ENCODE measurements at regions not wholly inside any gene's neighbourhood (a gene's known extent, or its start where the extent isn't known, plus 50 kb on each side); places are given as distances from the start of the nearest gene placed in this dataset.

- H3K36me3 ChIP-seq (replicated peaks in 1 of 2; ENCODE audit: control insufficient read depth in 2 of 2, insufficient read depth in 2 of 2, low read length in 2 of 2): no peaks in the 10 kb centered on the region
- no peak overlapping the region for H3K18ac ChIP-seq (ENCODE audit: low read length)
- no peak for DNase-seq (ENCODE audit: low spot score)
- H3K4me3 ChIP-seq (ENCODE audit: low read length in 2 of 2): no peak overlapping the region
- no peak overlapping the region for H3K4ac ChIP-seq (ENCODE audit: low read length)
- no peaks in the 10 kb centered on the region for H3K9me3 ChIP-seq (replicated peaks in 1 of 2; ENCODE audit: control insufficient read depth in 2 of 2, insufficient read depth in 1 of 2, low read depth in 1 of 2, low read length in 2 of 2)
- H3K4me1 ChIP-seq (ENCODE audit: control insufficient read depth in 2 of 2, insufficient read depth in 1 of 2, low read depth in 1 of 2, low read length in 2 of 2): no peaks in the 10 kb centered on the region
- no peak overlapping the region for H2BK120ac ChIP-seq (ENCODE audit: low read depth, low read length)
- no CpG with 5 or more reads among the region's 1 CpG for WGBS, 2 donors (ENCODE audit: extremely low coverage in 2 of 2, insufficient read length in 2 of 2, insufficient replicate concordance in 1 of 2)
- no peaks in the 10 kb centered on the region for H3K79me1 ChIP-seq (ENCODE audit: low read depth, low read length)
- H2BK12ac ChIP-seq (ENCODE audit: low read length): no peak overlapping the region
- no peak overlapping the region for H4K8ac ChIP-seq (ENCODE audit: low read depth, low read length)
- H3K14ac ChIP-seq (ENCODE audit: low read length): no peak overlapping the region
- no peak overlapping the region for H4K91ac ChIP-seq (ENCODE audit: low read depth, low read length, poor library complexity)
- no peak overlapping the region for H3K27ac ChIP-seq (replicated peaks; ENCODE audit: low read length)
- no peak overlapping the region for H2AFZ ChIP-seq (ENCODE audit: low read length)
- H2BK5ac ChIP-seq (ENCODE audit: low read length): no peak overlapping the region
- peak overlapping the region; percentile 56 for H3K23ac ChIP-seq (ENCODE audit: low read depth, low read length, poor library complexity)
- no peaks in the 10 kb centered on the region for H3K27me3 ChIP-seq (ENCODE audit: control insufficient read depth in 3 of 3, insufficient read depth in 3 of 3, low read depth in 1 of 3, low read length in 3 of 3)
- no peak overlapping the region for H3K9ac ChIP-seq (ENCODE audit: low read depth, low read length, poor library complexity)
- H3K4me2 ChIP-seq (ENCODE audit: insufficient read depth, low read length, poor library complexity, severe bottlenecking): no peak overlapping the region
- no peak overlapping the region for H2BK15ac ChIP-seq (ENCODE audit: low read length)
- H2AK5ac ChIP-seq (ENCODE audit: low read depth, low read length): no peak overlapping the region
Measured at GRCh38 chr6:4192173-4192572, 56.8 kb upstream of the ECI2 start.

- Histone ChIP-seq H3K4me3 (ENCODE audit: low read length in 2 of 2) (no peak overlapping the region), H2BK15ac (ENCODE audit: low read length) (no peak overlapping the region), H3K23ac (ENCODE audit: low read depth, low read length, poor library complexity) (no peak overlapping the region), H3K4me1 (ENCODE audit: control insufficient read depth in 2 of 2, insufficient read depth in 1 of 2, low read depth in 1 of 2, low read length in 2 of 2) (no peaks in the 10 kb centered on the region), H2BK12ac (ENCODE audit: low read length) (no peak overlapping the region), H3K9me3 (replicated peaks in 1 of 2; ENCODE audit: control insufficient read depth in 2 of 2, insufficient read depth in 1 of 2, low read depth in 1 of 2, low read length in 2 of 2) (no peaks in the 10 kb centered on the region), H2BK120ac (ENCODE audit: low read depth, low read length) (no peak overlapping the region), H3K9ac (ENCODE audit: low read depth, low read length, poor library complexity) (no peak overlapping the region), H3K18ac (ENCODE audit: low read length) (no peak overlapping the region), H4K8ac (ENCODE audit: low read depth, low read length) (no peak overlapping the region), H2AFZ (ENCODE audit: low read length) (no peak overlapping the region), H3K27me3 (ENCODE audit: control insufficient read depth in 3 of 3, insufficient read depth in 3 of 3, low read depth in 1 of 3, low read length in 3 of 3) (no peaks in the 10 kb centered on the region), H3K79me1 (ENCODE audit: low read depth, low read length) (no peaks in the 10 kb centered on the region), H3K4ac (ENCODE audit: low read length) (no peak overlapping the region), H2BK5ac (ENCODE audit: low read length) (no peak overlapping the region), H3K4me2 (ENCODE audit: insufficient read depth, low read length, poor library complexity, severe bottlenecking) (no peak overlapping the region), H4K91ac (ENCODE audit: low read depth, low read length, poor library complexity) (no peak overlapping the region), H3K36me3 (replicated peaks in 1 of 2; ENCODE audit: control insufficient read depth in 2 of 2, insufficient read depth in 2 of 2, low read length in 2 of 2) (no peaks in the 10 kb centered on the region), H2AK5ac (ENCODE audit: low read depth, low read length) (no peak overlapping the region), H3K14ac (ENCODE audit: low read length) (peak overlapping the region; percentile 65), H3K27ac (replicated peaks; ENCODE audit: low read length) (no peak overlapping the region)
- WGBS, 2 donors (ENCODE audit: extremely low coverage in 2 of 2, insufficient read length in 2 of 2, insufficient replicate concordance in 1 of 2): no CpG with 5 or more reads among the region's 27 CpGs
- DNase-seq (ENCODE audit: low spot score): no peak
Measured at GRCh38 chr6:4191271-4191721, 55.9 kb upstream of the ECI2 start.

GRCh38 chr6:4189249-4189648 lies 53.9 kb upstream of the ECI2 start:
- no peak overlapping the region for H3K9ac ChIP-seq (ENCODE audit: low read depth, low read length, poor library complexity)
- no peaks in the 10 kb centered on the region for H3K9me3 ChIP-seq (replicated peaks in 1 of 2; ENCODE audit: control insufficient read depth in 2 of 2, insufficient read depth in 1 of 2, low read depth in 1 of 2, low read length in 2 of 2)
- no CpG with 5 or more reads among the region's 10 CpGs for WGBS, 2 donors (ENCODE audit: extremely low coverage in 2 of 2, insufficient read length in 2 of 2, insufficient replicate concordance in 1 of 2)
- H2BK120ac ChIP-seq (ENCODE audit: low read depth, low read length): no peak overlapping the region
- H3K36me3 ChIP-seq (replicated peaks in 1 of 2; ENCODE audit: control insufficient read depth in 2 of 2, insufficient read depth in 2 of 2, low read length in 2 of 2): no peaks in the 10 kb centered on the region
- no peak overlapping the region for H2AFZ ChIP-seq (ENCODE audit: low read length)
- H3K79me1 ChIP-seq (ENCODE audit: low read depth, low read length): no peaks in the 10 kb centered on the region
- H3K4me1 ChIP-seq (ENCODE audit: control insufficient read depth in 2 of 2, insufficient read depth in 1 of 2, low read depth in 1 of 2, low read length in 2 of 2): no peaks in the 10 kb centered on the region
- H3K4me2 ChIP-seq (ENCODE audit: insufficient read depth, low read length, poor library complexity, severe bottlenecking): no peak overlapping the region
- H3K4me3 ChIP-seq (ENCODE audit: low read length in 2 of 2): no peak overlapping the region
- no peak overlapping the region for H2BK5ac ChIP-seq (ENCODE audit: low read length)
- no peak overlapping the region for H2BK15ac ChIP-seq (ENCODE audit: low read length)
- H4K8ac ChIP-seq (ENCODE audit: low read depth, low read length): no peak overlapping the region
- H3K23ac ChIP-seq (ENCODE audit: low read depth, low read length, poor library complexity): no peak overlapping the region
- no peaks in the 10 kb centered on the region for H3K27me3 ChIP-seq (ENCODE audit: control insufficient read depth in 3 of 3, insufficient read depth in 3 of 3, low read depth in 1 of 3, low read length in 3 of 3)
- H3K14ac ChIP-seq (ENCODE audit: low read length): no peak overlapping the region
- no peak overlapping the region for H3K18ac ChIP-seq (ENCODE audit: low read length)
- H4K91ac ChIP-seq (ENCODE audit: low read depth, low read length, poor library complexity): no peak overlapping the region
- H3K4ac ChIP-seq (ENCODE audit: low read length): no peak overlapping the region
- no peak overlapping the region for H2BK12ac ChIP-seq (ENCODE audit: low read length)
- no peak for DNase-seq (ENCODE audit: low spot score)
- H3K27ac ChIP-seq (replicated peaks; ENCODE audit: low read length): no peak overlapping the region
- no peak overlapping the region for H2AK5ac ChIP-seq (ENCODE audit: low read depth, low read length)

GRCh38 chr6:4188801-4189200 lies 53.4 kb upstream of the ECI2 start:
- Histone ChIP-seq H2BK120ac (ENCODE audit: low read depth, low read length) (no peak overlapping the region), H4K91ac (ENCODE audit: low read depth, low read length, poor library complexity) (no peak overlapping the region), H3K36me3 (replicated peaks in 1 of 2; ENCODE audit: control insufficient read depth in 2 of 2, insufficient read depth in 2 of 2, low read length in 2 of 2) (no peaks in the 10 kb centered on the region), H3K27ac (replicated peaks; ENCODE audit: low read length) (no peak overlapping the region), H2BK15ac (ENCODE audit: low read length) (no peak overlapping the region), H3K9me3 (replicated peaks in 1 of 2; ENCODE audit: control insufficient read depth in 2 of 2, insufficient read depth in 1 of 2, low read depth in 1 of 2, low read length in 2 of 2) (no peaks in the 10 kb centered on the region), H3K4me1 (ENCODE audit: control insufficient read depth in 2 of 2, insufficient read depth in 1 of 2, low read depth in 1 of 2, low read length in 2 of 2) (no peaks in the 10 kb centered on the region), H3K4me2 (ENCODE audit: insufficient read depth, low read length, poor library complexity, severe bottlenecking) (no peak overlapping the region), H3K9ac (ENCODE audit: low read depth, low read length, poor library complexity) (no peak overlapping the region), H3K23ac (ENCODE audit: low read depth, low read length, poor library complexity) (no peak overlapping the region), H3K18ac (ENCODE audit: low read length) (peak overlapping the region; percentile 37), H3K79me1 (ENCODE audit: low read depth, low read length) (no peaks in the 10 kb centered on the region), H3K27me3 (ENCODE audit: control insufficient read depth in 3 of 3, insufficient read depth in 3 of 3, low read depth in 1 of 3, low read length in 3 of 3) (no peaks in the 10 kb centered on the region), H2BK12ac (ENCODE audit: low read length) (no peak overlapping the region), H2AK5ac (ENCODE audit: low read depth, low read length) (no peak overlapping the region), H3K14ac (ENCODE audit: low read length) (no peak overlapping the region), H3K4me3 (ENCODE audit: low read length in 2 of 2) (no peak overlapping the region), H2AFZ (ENCODE audit: low read length) (no peak overlapping the region), H3K4ac (ENCODE audit: low read length) (no peak overlapping the region), H4K8ac (ENCODE audit: low read depth, low read length) (no peak overlapping the region), H2BK5ac (ENCODE audit: low read length) (no peak overlapping the region)
- DNase-seq (ENCODE audit: low spot score): no peak
- no CpG with 5 or more reads among the region's 25 CpGs for WGBS, 2 donors (ENCODE audit: extremely low coverage in 2 of 2, insufficient read length in 2 of 2, insufficient replicate concordance in 1 of 2)

Data from neuronal stem cell (in vitro differentiated cells).